ENCODE measurements at regions not wholly inside any gene's neighbourhood (a gene's known extent, or its start where the extent isn't known, plus 50 kb on each side); places are given as distances from the start of the nearest gene placed in this dataset.
A peak's percentile ranks its signal among the peaks of the same experiment; 100 is the strongest.

DNA sequence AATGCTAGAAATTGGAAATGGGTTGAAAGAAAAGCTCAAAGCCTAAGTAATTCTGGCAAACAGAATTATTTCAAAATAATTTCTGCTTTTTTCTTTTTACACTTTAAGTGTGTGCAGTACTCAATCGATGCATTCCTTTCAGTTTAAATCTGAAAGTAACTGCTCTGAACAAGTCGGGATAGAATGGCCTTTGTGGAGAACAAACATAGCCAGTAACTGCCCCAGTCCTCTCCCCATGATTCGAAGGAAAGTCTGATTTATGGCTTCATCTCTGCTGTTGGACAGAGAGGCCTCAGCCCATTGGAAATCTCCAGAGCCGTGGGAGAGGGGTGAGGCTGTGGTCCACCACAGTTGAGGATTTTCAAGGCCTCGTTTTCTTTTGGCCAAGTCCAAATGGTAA lies 174.0 kb upstream of the TLL1 start:
- TF ChIP-seq, protein P1, sequence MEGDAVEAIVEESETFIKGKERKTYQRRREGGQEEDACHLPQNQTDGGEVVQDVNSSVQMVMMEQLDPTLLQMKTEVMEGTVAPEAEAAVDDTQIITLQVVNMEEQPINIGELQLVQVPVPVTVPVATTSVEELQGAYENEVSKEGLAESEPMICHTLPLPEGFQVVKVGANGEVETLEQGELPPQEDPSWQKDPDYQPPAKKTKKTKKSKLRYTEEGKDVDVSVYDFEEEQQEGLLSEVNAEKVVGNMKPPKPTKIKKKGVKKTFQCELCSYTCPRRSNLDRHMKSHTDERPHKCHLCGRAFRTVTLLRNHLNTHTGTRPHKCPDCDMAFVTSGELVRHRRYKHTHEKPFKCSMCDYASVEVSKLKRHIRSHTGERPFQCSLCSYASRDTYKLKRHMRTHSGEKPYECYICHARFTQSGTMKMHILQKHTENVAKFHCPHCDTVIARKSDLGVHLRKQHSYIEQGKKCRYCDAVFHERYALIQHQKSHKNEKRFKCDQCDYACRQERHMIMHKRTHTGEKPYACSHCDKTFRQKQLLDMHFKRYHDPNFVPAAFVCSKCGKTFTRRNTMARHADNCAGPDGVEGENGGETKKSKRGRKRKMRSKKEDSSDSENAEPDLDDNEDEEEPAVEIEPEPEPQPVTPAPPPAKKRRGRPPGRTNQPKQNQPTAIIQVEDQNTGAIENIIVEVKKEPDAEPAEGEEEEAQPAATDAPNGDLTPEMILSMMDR (IDR thresholded peaks at IDR 0.05; ENCODE audit: insufficient read depth, low read depth, low read length), result no peak
- no peak overlapping the region for H3K4me3 ChIP-seq (ENCODE audit: low read depth, low read length)
- DNase-seq (ENCODE audit: low read depth), result no peak

GRCh38 chr4:165700855-165701254 lies 172.2 kb upstream of the TLL1 start:
- H3K4me3 ChIP-seq (ENCODE audit: low read depth, low read length), result no peak overlapping the region
- TF ChIP-seq, protein P1 (IDR thresholded peaks at IDR 0.05; ENCODE audit: insufficient read depth, low read depth, low read length), result peak; percentile 16
- DNase-seq (ENCODE audit: low read depth), result no peak

DNA sequence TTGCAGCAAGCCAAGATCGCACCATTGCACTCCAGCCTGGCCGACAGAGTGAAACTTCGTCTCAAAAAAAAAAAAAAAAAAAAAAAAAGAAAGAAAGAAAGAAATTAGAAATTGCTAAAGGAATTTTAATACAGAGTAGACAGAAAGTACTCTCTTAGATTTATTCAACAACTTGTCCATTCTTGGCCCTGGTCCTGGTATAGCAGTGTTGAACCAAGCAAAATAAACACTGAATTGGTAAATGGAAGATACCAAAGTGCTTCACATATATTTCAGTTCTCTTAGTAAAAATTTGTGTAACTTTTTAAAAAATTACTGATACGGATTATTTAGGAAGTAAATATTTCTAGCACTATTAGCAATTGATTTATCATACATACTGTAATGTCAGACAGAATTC lies 165.9 kb upstream of the TLL1 start:
- DNase-seq (ENCODE audit: low read depth), result no peak

GRCh38 chr4:165709516-165709915 lies 163.5 kb upstream of the TLL1 start:
- no peak for DNase-seq (ENCODE audit: low read depth)
- TF ChIP-seq, protein P1 (IDR thresholded peaks at IDR 0.05; ENCODE audit: insufficient read depth, low read depth, low read length), result no peak
- no peak overlapping the region for H3K4me3 ChIP-seq (ENCODE audit: low read depth, low read length)

More for the DNA sequence above, 165.9 kb upstream of the TLL1 start:
- TF ChIP-seq, protein P1 (IDR thresholded peaks at IDR 0.05; ENCODE audit: insufficient read depth, low read depth, low read length), result no peak
- no peak overlapping the region for H3K4me3 ChIP-seq (ENCODE audit: low read depth, low read length)

DNA sequence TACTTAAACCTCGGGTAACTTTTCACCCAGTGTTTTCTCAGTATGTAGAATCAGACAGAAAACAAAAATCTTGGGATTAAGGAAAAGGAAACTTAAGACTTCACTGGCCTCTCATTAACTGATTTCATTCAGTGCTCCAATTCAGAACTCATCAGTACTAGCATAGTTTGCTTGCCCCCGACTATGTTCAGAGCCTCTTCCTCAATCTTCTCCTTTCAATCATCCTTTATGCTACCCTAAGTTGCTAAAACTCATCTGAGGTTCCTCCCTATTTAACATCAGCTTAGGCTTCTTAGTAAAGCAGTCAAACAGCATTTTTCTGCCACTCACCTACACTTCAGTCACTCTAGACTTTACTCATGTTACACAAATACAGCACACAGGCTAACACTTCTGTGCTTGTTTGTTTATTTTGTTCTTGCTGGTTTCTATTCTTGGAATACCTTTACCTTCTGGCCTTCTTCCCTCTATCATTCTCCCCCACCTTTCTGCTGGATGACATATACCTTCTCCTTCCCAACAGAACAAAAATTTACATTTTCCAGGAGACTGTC lies 163.0 kb upstream of the TLL1 start:
- DNase-seq (ENCODE audit: low read depth), result no peak
- no peak overlapping the region for H3K4me3 ChIP-seq (ENCODE audit: low read depth, low read length)
- TF ChIP-seq, protein P1 (IDR thresholded peaks at IDR 0.05; ENCODE audit: insufficient read depth, low read depth, low read length), result no peak

DNA sequence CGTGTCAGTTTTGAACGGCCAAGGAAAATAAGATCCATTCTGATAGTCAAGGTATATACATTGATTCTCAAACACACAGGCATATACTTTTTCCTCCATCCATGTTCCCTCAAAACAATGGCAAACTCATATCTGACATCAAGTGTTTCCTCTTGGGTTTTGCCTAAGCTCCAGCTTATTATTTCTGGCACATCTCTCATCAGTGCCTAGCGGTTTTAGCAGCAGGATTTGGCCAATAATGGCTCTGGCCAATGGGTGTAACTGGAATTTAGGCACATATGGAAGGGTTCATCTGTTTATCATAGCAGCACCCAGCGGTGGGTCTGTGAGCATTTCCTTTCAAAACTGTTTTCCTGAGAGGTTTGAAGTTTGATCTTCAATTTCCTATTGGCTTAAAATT lies 161.6 kb upstream of the TLL1 start:
- H3K4me3 ChIP-seq (ENCODE audit: low read depth, low read length), result no peak overlapping the region
- DNase-seq (ENCODE audit: low read depth), result no peak
- TF ChIP-seq, protein P1 (IDR thresholded peaks at IDR 0.05; ENCODE audit: insufficient read depth, low read depth, low read length), result no peak

DNA sequence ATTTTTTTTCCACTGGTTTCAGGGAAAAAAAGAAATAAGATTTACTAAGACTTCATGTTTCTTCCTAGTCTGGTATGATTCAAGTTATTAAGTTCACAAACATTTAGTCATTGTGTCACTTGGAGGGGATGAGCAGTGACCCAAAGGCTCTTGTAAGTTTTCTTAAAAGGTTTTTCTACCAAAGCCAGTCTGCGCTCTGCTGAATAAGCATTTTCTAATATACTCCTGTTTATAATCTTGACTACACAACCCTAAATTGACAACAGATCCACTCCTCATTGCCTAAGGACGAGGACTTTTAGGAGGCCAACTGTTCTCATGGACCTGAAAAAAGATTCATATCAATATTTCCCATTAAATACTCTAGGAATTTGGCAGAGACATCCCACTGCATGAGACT lies 161.1 kb upstream of the TLL1 start:
- no peak for DNase-seq (ENCODE audit: low read depth)
- H3K4me3 ChIP-seq (ENCODE audit: low read depth, low read length), result no peak overlapping the region
- TF ChIP-seq, protein P1 (IDR thresholded peaks at IDR 0.05; ENCODE audit: insufficient read depth, low read depth, low read length), result no peak

Data from fibroblast of villous mesenchyme (primary cell).